IPS-18c (cell line): ENCODE measurements at regions not wholly inside any gene's neighbourhood (a gene's known extent, or its start where the extent isn't known, plus 50 kb on each side); places are given as distances from the start of the nearest gene placed in this dataset.

Experiments
- H3K4me3 ChIP-seq: 2 replicates; pipeline ENCODE4 v1.7.0; 2013; ENCODE audit warnings: low read depth, mild to moderate bottlenecking, low read length, moderate library complexity; ENCODE audit not compliant: insufficient read depth
- H3K9me3 ChIP-seq: one replicate; pipeline ENCODE4 v1.6.1; 2013; ENCODE audit warnings: mild to moderate bottlenecking, low read length, moderate library complexity; ENCODE audit not compliant: control insufficient read depth, insufficient read depth

GRCh38 chr2:122512091-122512490 lies 756.6 kb downstream of the TSN start:
- no peaks in the 10 kb centered on the region for H3K9me3 ChIP-seq
- no peak overlapping the region for H3K4me3 ChIP-seq

GRCh38 chr2:122514451-122514996 lies 759.1 kb downstream of the TSN start:
- H3K4me3 ChIP-seq, result no peak overlapping the region
- no peaks in the 10 kb centered on the region for H3K9me3 ChIP-seq

- H3K4me3 ChIP-seq, result no peak overlapping the region
- no peaks in the 10 kb centered on the region for H3K9me3 ChIP-seq
Observed at GRCh38 chr2:122515731-122516290, 760.4 kb downstream of the TSN start.

GRCh38 chr2:122516775-122517174 lies 761.3 kb downstream of the TSN start:
- Histone ChIP-seq H3K4me3 (no peak overlapping the region), H3K9me3 (no peaks in the 10 kb centered on the region)

- H3K4me3 ChIP-seq, result no peak overlapping the region
- H3K9me3 ChIP-seq, result no peaks in the 10 kb centered on the region
Observed at GRCh38 chr2:122519366-122519765, 763.9 kb downstream of the TSN start.

- Histone ChIP-seq H3K9me3 (no peaks in the 10 kb centered on the region), H3K4me3 (no peak overlapping the region)
Observed at GRCh38 chr2:122519821-122520611, 764.6 kb downstream of the TSN start.

GRCh38 chr2:122523143-122523542 lies 767.7 kb downstream of the TSN start:
- H3K4me3 ChIP-seq, result no peak overlapping the region
- H3K9me3 ChIP-seq, result no peaks in the 10 kb centered on the region

GRCh38 chr2:122523981-122524380 lies 768.5 kb downstream of the TSN start:
- Histone ChIP-seq H3K9me3 (no peaks in the 10 kb centered on the region), H3K4me3 (no peak overlapping the region)

GRCh38 chr2:122525336-122525735 lies 769.9 kb downstream of the TSN start:
- Histone ChIP-seq H3K9me3 (no peaks in the 10 kb centered on the region), H3K4me3 (no peak overlapping the region)

GRCh38 chr2:122528061-122528460 lies 772.6 kb downstream of the TSN start:
- no peak overlapping the region for H3K4me3 ChIP-seq

GRCh38 chr2:122528958-122529705 lies 773.7 kb downstream of the TSN start:
- Histone ChIP-seq H3K9me3 (no peaks in the 10 kb centered on the region), H3K4me3 (no peak overlapping the region)

More at GRCh38 chr2:122528061-122528460, 772.6 kb downstream of the TSN start:
- H3K9me3 ChIP-seq, result no peaks in the 10 kb centered on the region

GRCh38 chr2:122530814-122531213 lies 775.4 kb downstream of the TSN start:
- Histone ChIP-seq H3K9me3 (no peaks in the 10 kb centered on the region), H3K4me3 (no peak overlapping the region)

GRCh38 chr2:122531290-122532071 lies 776.0 kb downstream of the TSN start:
- Histone ChIP-seq H3K4me3 (no peak overlapping the region), H3K9me3 (no peaks in the 10 kb centered on the region)

- H3K9me3 ChIP-seq, result no peaks in the 10 kb centered on the region
- no peak overlapping the region for H3K4me3 ChIP-seq
Observed at GRCh38 chr2:122532072-122532344, 776.6 kb downstream of the TSN start.

- no peak overlapping the region for H3K4me3 ChIP-seq
- no peaks in the 10 kb centered on the region for H3K9me3 ChIP-seq
Observed at GRCh38 chr2:122532481-122532880, 777.0 kb downstream of the TSN start.

GRCh38 chr2:122535960-122536505 lies 780.6 kb downstream of the TSN start:
- no peak overlapping the region for H3K4me3 ChIP-seq
- H3K9me3 ChIP-seq, result no peaks in the 10 kb centered on the region

GRCh38 chr2:122539311-122539710 lies 783.9 kb downstream of the TSN start:
- Histone ChIP-seq H3K9me3 (no peaks in the 10 kb centered on the region), H3K4me3 (no peak overlapping the region)
